Trophoblast cell (in vitro differentiated cells and primary cell): ENCODE measurements at regions not wholly inside any gene's neighbourhood (a gene's known extent, or its start where the extent isn't known, plus 50 kb on each side); places are given as distances from the start of the nearest gene placed in this dataset.

Experiments
- DNase-seq, 2 donors: peaks; one replicate each; pipeline ENCODE4 v3.0.0-alpha.2; 2016
- H2AFZ ChIP-seq: 2 replicates; pipeline ENCODE4 v1.6.1; 2013; ENCODE audit warnings: low read length, moderate library complexity, mild to moderate bottlenecking; ENCODE audit not compliant: insufficient read depth, poor library complexity
- H2AK5ac ChIP-seq: 2 replicates; pipeline ENCODE4 v1.6.1; 2013; ENCODE audit warnings: mild to moderate bottlenecking, low read length
- H2BK120ac ChIP-seq: 2 replicates; pipeline ENCODE4 v1.6.1; 2013; ENCODE audit warnings: low read length, mild to moderate bottlenecking, moderate library complexity; ENCODE audit not compliant: insufficient read depth, poor library complexity
- H2BK12ac ChIP-seq: 2 replicates; pipeline ENCODE4 v1.6.1; 2013; ENCODE audit warnings: mild to moderate bottlenecking, low read length, moderate library complexity
- H2BK5ac ChIP-seq: 2 replicates; pipeline ENCODE4 v1.6.1; 2013; ENCODE audit warnings: low read length, low read depth, moderate library complexity, mild to moderate bottlenecking; ENCODE audit not compliant: poor library complexity
- H3K14ac ChIP-seq: 2 replicates; pipeline ENCODE4 v1.6.1; 2013; ENCODE audit warnings: mild to moderate bottlenecking, low read length
- H3K18ac ChIP-seq: 2 replicates; pipeline ENCODE4 v1.6.1; 2013; ENCODE audit warnings: mild to moderate bottlenecking, low read length
- H3K23ac ChIP-seq: 2 replicates; pipeline ENCODE4 v1.6.1; 2013; ENCODE audit warnings: low read length
- H3K27ac ChIP-seq: 2 replicates; pipeline ENCODE4 v1.5.1; 2013; ENCODE audit warnings: low read depth, mild to moderate bottlenecking, inconsistent platforms, low read length, moderate library complexity
- H3K27me3 ChIP-seq: 2 replicates; pipeline ENCODE4 v1.6.1; 2013; ENCODE audit warnings: inconsistent platforms, mild to moderate bottlenecking, low read length, moderate library complexity; ENCODE audit not compliant: insufficient read depth
- H3K36me3 ChIP-seq, 2 experiments: 1 replicate in 1 of 2; 2 replicates in 1 of 2; pipeline ENCODE4 v1.6.1; 2013; ENCODE audit warnings: low read length in 2 of 2, mild to moderate bottlenecking in 2 of 2, moderate library complexity in 1 of 2; ENCODE audit not compliant: insufficient read depth in 2 of 2, control insufficient read depth in 1 of 2
- H3K4ac ChIP-seq: 2 replicates; pipeline ENCODE4 v1.6.1; 2013; ENCODE audit warnings: low read depth, mild to moderate bottlenecking, low read length, moderate library complexity
- H3K4me1 ChIP-seq, 2 experiments: 1 replicate in 1 of 2; 2 replicates in 1 of 2; pipeline ENCODE4 v1.6.1; 2013; ENCODE audit warnings: low read length in 2 of 2, mild to moderate bottlenecking in 2 of 2, moderate library complexity in 1 of 2; ENCODE audit not compliant: insufficient read depth in 2 of 2, control insufficient read depth in 1 of 2
- H3K4me2 ChIP-seq: 2 replicates; pipeline ENCODE4 v1.6.1; 2013; ENCODE audit warnings: inconsistent platforms, mild to moderate bottlenecking, low read length, moderate library complexity
- H3K4me3 ChIP-seq: 2 replicates; pipeline ENCODE4 v1.5.1; 2013; ENCODE audit warnings: mild to moderate bottlenecking, low read depth, low read length, inconsistent platforms
- H3K79me1 ChIP-seq: one replicate; pipeline ENCODE4 v1.6.1; 2013; ENCODE audit warnings: low read length
- H3K79me2 ChIP-seq: 2 replicates; pipeline ENCODE4 v1.6.1; 2013; ENCODE audit warnings: low read length, mild to moderate bottlenecking; ENCODE audit not compliant: control insufficient read depth, insufficient read depth, poor library complexity
- H3K9ac ChIP-seq: 2 replicates; pipeline ENCODE4 v1.6.1; 2013; ENCODE audit warnings: mild to moderate bottlenecking, low read length
- H3K9me3 ChIP-seq: 2 replicates; pipeline ENCODE4 v1.6.1; 2013; ENCODE audit warnings: low read depth, mild to moderate bottlenecking, control low read depth, inconsistent platforms, low read length; ENCODE audit not compliant: insufficient read depth
- H4K12ac ChIP-seq: 2 replicates; pipeline ENCODE4 v1.6.1; 2013; ENCODE audit warnings: low read depth, mild to moderate bottlenecking, low read length, moderate library complexity
- H4K8ac ChIP-seq: 2 replicates; pipeline ENCODE4 v1.6.1; 2013; ENCODE audit warnings: low read depth, mild to moderate bottlenecking, low read length, moderate library complexity
- H4K91ac ChIP-seq: one replicate; pipeline ENCODE4 v1.6.1; 2013; ENCODE audit warnings: low read depth, mild to moderate bottlenecking, low read length, moderate library complexity
- WGBS: extraction: QIAGEN DNeasy Blood & Tissue Kit; methylation state at CpG from one replicate; pipeline ENCODE4 v1.1.7; 2013; ENCODE audit warnings: missing lambda C conversion rate; ENCODE audit not compliant: insufficient read length, insufficient coverage; ENCODE audit errors: extremely low coverage; 5-methylcytosine and 5-hydroxymethylcytosine counted together

- no peak overlapping the region for H3K4me3 ChIP-seq
- no peak overlapping the region for H3K4ac ChIP-seq
- H2BK12ac ChIP-seq, result no peak overlapping the region
- no CpG with 5 or more reads among the region's 8 CpGs for WGBS
- no peaks in the 10 kb centered on the region for H3K79me2 ChIP-seq
- no peaks in the 10 kb centered on the region for H3K79me1 ChIP-seq
- no peak overlapping the region for H3K18ac ChIP-seq
- H3K9me3 ChIP-seq, result no peaks in the 10 kb centered on the region
- no peak overlapping the region for H4K8ac ChIP-seq
- H2BK120ac ChIP-seq, result no peak overlapping the region
- H3K4me1 ChIP-seq, result no peaks in the 10 kb centered on the region
- H3K36me3 ChIP-seq, result no peaks in the 10 kb centered on the region
- H3K27me3 ChIP-seq, result no peaks in the 10 kb centered on the region
- H2BK5ac ChIP-seq, result no peak overlapping the region
- no peak overlapping the region for H2AK5ac ChIP-seq
- H2AFZ ChIP-seq, result no peak overlapping the region
- H4K12ac ChIP-seq, result no peak overlapping the region
- H3K4me2 ChIP-seq, result no peak overlapping the region
- no peak overlapping the region for H3K9ac ChIP-seq
- no peak overlapping the region for H3K27ac ChIP-seq
- DNase-seq, result no peak
- no peak overlapping the region for H3K23ac ChIP-seq
- no peak overlapping the region for H3K14ac ChIP-seq
- no peak overlapping the region for H4K91ac ChIP-seq
Measured at GRCh38 chr14:38838979-38839323, 264.1 kb downstream of the SEC23A start.

DNA sequence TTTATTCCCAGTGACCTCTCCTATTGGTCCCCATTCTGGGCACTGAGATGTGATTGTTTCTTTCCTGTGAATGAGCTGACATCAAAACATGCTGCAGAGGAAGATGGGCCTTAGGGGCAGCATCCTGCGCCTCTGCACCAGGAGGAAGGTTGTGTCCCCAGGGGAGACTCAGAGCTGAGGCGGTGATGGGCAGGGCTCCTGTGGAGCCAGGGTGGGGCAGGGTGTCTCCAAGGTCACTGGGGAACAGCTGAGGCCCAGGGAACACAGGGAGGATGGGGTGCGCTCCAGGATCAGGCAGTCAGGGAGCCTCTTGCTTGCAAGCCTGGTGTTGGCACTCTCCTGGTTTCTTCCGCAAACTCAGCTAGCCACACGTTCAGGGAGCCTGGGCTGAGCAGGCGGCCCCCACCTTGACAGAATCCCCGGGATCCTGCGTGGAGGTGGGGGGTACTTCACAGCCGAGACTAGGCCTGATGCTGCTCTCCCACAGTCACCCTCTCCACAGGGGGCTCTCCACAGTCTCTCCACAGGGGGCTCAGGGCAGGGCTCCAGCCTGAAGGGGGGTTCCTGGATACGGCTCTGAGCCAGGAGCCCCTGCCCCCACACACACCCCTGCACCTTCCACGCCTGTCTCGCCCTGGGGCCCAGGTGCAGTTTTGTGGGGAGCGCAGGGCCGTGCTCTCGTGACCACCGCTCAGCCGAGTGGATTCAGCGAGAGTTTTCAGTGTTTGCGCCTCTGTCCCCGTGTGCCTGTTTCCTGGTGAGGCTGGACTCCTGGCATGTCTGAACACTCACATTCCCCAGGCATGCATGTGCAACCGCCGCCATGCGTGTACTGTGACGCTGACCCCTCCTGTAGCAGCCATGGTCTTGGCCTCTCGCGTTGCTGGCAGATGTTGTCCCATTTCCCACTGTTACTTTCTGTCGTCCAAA, 264.7 kb downstream of the SEC23A start:
- Histone ChIP-seq H2BK120ac (no peak overlapping the region), H3K9ac (no peak overlapping the region), H2BK12ac (no peak overlapping the region), H3K4me3 (no peak overlapping the region), H3K23ac (no peak overlapping the region), H3K4me1 (no peaks in the 10 kb centered on the region), H3K27me3 (no peaks in the 10 kb centered on the region), H4K8ac (no peak overlapping the region), H3K4ac (no peak overlapping the region), H4K91ac (no peak overlapping the region), H3K36me3 (no peaks in the 10 kb centered on the region), H2AK5ac (no peak overlapping the region), H3K18ac (no peak overlapping the region), H3K14ac (no peak overlapping the region), H3K9me3 (no peaks in the 10 kb centered on the region), H3K27ac (no peak overlapping the region), H3K4me2 (no peak overlapping the region), H3K79me1 (no peaks in the 10 kb centered on the region), H4K12ac (no peak overlapping the region), H3K79me2 (no peaks in the 10 kb centered on the region), H2BK5ac (no peak overlapping the region), H2AFZ (no peak overlapping the region)
- no CpG with 5 or more reads among the region's 27 CpGs for WGBS
- DNase-seq, result no peak

GRCh38 chr14:38837343-38838048, 265.5 kb downstream of the SEC23A start:
- WGBS, result no CpG with 5 or more reads among the region's 17 CpGs
- H3K9me3 ChIP-seq, result no peaks in the 10 kb centered on the region

GRCh38 chr14:38836539-38836938, 266.5 kb downstream of the SEC23A start:
- WGBS, result no CpG with 5 or more reads among the region's 7 CpGs
- no peak overlapping the region for H3K4me2 ChIP-seq

More at GRCh38 chr14:38837343-38838048, 265.5 kb downstream of the SEC23A start:
- no peak overlapping the region for H2AFZ ChIP-seq
- H3K23ac ChIP-seq, result no peak overlapping the region
- H3K79me1 ChIP-seq, result no peaks in the 10 kb centered on the region
- no peak overlapping the region for H2BK120ac ChIP-seq
- H2BK5ac ChIP-seq, result no peak overlapping the region
- H4K91ac ChIP-seq, result no peak overlapping the region
- H3K27me3 ChIP-seq, result no peaks in the 10 kb centered on the region
- no peaks in the 10 kb centered on the region for H3K79me2 ChIP-seq
- no peak overlapping the region for H2AK5ac ChIP-seq
- no peak overlapping the region for H4K8ac ChIP-seq
- no peak overlapping the region for H3K4me3 ChIP-seq
- no peak overlapping the region for H3K4ac ChIP-seq
- no peak overlapping the region for H3K27ac ChIP-seq
- H3K14ac ChIP-seq, result no peak overlapping the region
- H3K18ac ChIP-seq, result no peak overlapping the region
- no peak for DNase-seq
- H4K12ac ChIP-seq, result no peak overlapping the region
- no peaks in the 10 kb centered on the region for H3K36me3 ChIP-seq
- H3K4me1 ChIP-seq, result no peaks in the 10 kb centered on the region
- no peak overlapping the region for H3K9ac ChIP-seq
- no peak overlapping the region for H3K4me2 ChIP-seq
- H2BK12ac ChIP-seq, result no peak overlapping the region

More at GRCh38 chr14:38836539-38836938, 266.5 kb downstream of the SEC23A start:
- H3K4ac ChIP-seq, result no peak overlapping the region
- H2BK120ac ChIP-seq, result no peak overlapping the region
- no peak overlapping the region for H3K14ac ChIP-seq
- H2AFZ ChIP-seq, result no peak overlapping the region
- no peak overlapping the region for H2BK5ac ChIP-seq
- H3K9me3 ChIP-seq, result no peaks in the 10 kb centered on the region
- H4K12ac ChIP-seq, result no peak overlapping the region
- no peaks in the 10 kb centered on the region for H3K4me1 ChIP-seq
- no peak overlapping the region for H2AK5ac ChIP-seq
- no peak for DNase-seq
- no peak overlapping the region for H3K4me3 ChIP-seq
- H3K27ac ChIP-seq, result no peak overlapping the region
- no peak overlapping the region for H3K18ac ChIP-seq
- no peak overlapping the region for H2BK12ac ChIP-seq
- no peak overlapping the region for H4K91ac ChIP-seq
- no peak overlapping the region for H4K8ac ChIP-seq
- no peak overlapping the region for H3K9ac ChIP-seq
- H3K79me2 ChIP-seq, result no peaks in the 10 kb centered on the region
- no peaks in the 10 kb centered on the region for H3K27me3 ChIP-seq
- no peaks in the 10 kb centered on the region for H3K79me1 ChIP-seq
- no peak overlapping the region for H3K23ac ChIP-seq
- no peaks in the 10 kb centered on the region for H3K36me3 ChIP-seq
